ENCODE measurements at regions not wholly inside any gene's neighbourhood (a gene's known extent, or its start where the extent isn't known, plus 50 kb on each side); places are given as distances from the start of the nearest gene placed in this dataset.
"Not testable (repeated sequence)": the region's sequence is repeated elsewhere in the genome, so short reads cannot be mapped to it uniquely, and the experiment has no call there.

- no peak for ATAC-seq
- intact Hi-C loops (cut with micrococcal nuclease): no loop called here
- Mint-ChIP-seq H3K4me1 (no peaks in the 10 kb centered on the region), H3K36me3 (no peaks in the 10 kb centered on the region), H3K27me3 (no peaks in the 10 kb centered on the region), H3K9me3 (peaks cover 0 to 26% (median 7%) of the 10 kb centered on the region in 11 donors), H3K4me3 (no peak overlapping the region), H3K27ac (no peak overlapping the region)
- POLR2A ChIA-PET: no interaction called here
- H3K4me1 ChIP-seq (ENCODE audit: control insufficient read depth in 2 of 2, insufficient read depth in 2 of 2, low read length in 2 of 2): no peaks in the 10 kb centered on the region
- H3K27ac ChIP-seq (ENCODE audit: low read depth, low read length): no peak overlapping the region
- no peaks in the 10 kb centered on the region for H3K27me3 ChIP-seq (ENCODE audit: control insufficient read depth in 2 of 2, insufficient read depth in 2 of 2, low read length in 2 of 2)
- no peak for DNase-seq
- no peaks in the 10 kb centered on the region for H3K9me3 ChIP-seq (ENCODE audit: control insufficient read depth in 2 of 3, low read length in 3 of 3)
- no peak overlapping the region for H3K4me3 ChIP-seq (ENCODE audit: low read length)
- H3K36me3 ChIP-seq (ENCODE audit: control insufficient read depth in 2 of 3, insufficient read depth in 3 of 3, low read length in 3 of 3): no peaks in the 10 kb centered on the region
- CTCF ChIA-PET: no interaction called here
Measured at GRCh38 chr20:12535770-12536169, 473.0 kb upstream of the SPTLC3 start.

DNA sequence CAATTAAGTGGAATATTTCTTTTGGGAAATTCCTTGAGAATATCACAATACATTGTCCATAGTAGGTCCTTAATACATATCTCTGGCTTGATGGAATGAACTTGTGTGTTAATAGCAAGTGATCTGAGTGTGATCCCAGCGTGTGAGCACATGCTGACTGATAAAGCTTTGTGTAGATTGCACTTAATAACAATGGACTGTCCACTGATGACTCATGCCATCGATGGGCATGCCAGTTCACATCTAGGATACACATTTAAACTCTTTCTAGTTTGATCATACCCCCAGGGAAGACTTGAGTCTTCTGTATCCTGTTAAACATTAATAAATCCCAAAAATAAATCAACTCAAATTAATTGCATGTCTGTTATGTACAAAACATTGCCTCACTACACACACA lies 454.3 kb upstream of the SPTLC3 start:
- ATAC-seq (no peak), DNase-seq (no peak)
- Mint-ChIP-seq H3K9me3 (peaks cover 0 to 9% (median 3%) of the 10 kb centered on the region in 11 donors), H3K27ac (no peak overlapping the region), H3K4me3 (no peak overlapping the region), H3K4me1 (no peaks in the 10 kb centered on the region), H3K36me3 (no peaks in the 10 kb centered on the region), H3K27me3 (no peaks in the 10 kb centered on the region)
- H3K9me3 ChIP-seq (ENCODE audit: control insufficient read depth in 2 of 3, low read length in 3 of 3): no peaks in the 10 kb centered on the region
- H3K27ac ChIP-seq (ENCODE audit: low read depth, low read length): no peak overlapping the region
- POLR2A ChIA-PET: no interaction called here
- no peaks in the 10 kb centered on the region for H3K27me3 ChIP-seq (ENCODE audit: control insufficient read depth in 2 of 2, insufficient read depth in 2 of 2, low read length in 2 of 2)
- H3K4me3 ChIP-seq (ENCODE audit: low read length): no peak overlapping the region
- intact Hi-C loops (cut with micrococcal nuclease): no loop called here
- CTCF ChIA-PET: no interaction called here
- H3K36me3 ChIP-seq (ENCODE audit: control insufficient read depth in 2 of 3, insufficient read depth in 3 of 3, low read length in 3 of 3): no peaks in the 10 kb centered on the region
- H3K4me1 ChIP-seq (ENCODE audit: control insufficient read depth in 2 of 2, insufficient read depth in 2 of 2, low read length in 2 of 2): no peaks in the 10 kb centered on the region

DNA sequence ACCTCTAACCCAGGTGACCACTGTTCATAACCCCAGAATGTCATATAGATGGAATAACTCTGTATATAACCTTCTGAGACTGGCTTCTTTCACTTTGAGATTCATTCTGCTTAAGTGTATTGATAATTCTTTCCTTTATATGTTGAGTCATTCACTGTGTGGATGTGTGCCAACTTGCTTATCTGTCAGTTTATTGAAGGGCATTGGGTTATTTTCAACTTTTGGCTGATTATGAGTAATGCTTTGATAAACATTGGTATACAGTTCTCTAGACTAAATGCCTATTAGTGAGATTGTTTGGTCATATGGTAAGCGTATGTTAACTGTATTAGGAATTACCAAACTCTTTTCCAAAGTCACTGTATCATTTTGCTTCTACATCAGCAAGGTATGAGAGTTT lies 453.4 kb upstream of the SPTLC3 start:
- no peak overlapping the region for H3K27ac Mint-ChIP-seq
- no peaks in the 10 kb centered on the region for H3K4me1 Mint-ChIP-seq
- H3K9me3 Mint-ChIP-seq: peaks cover 0 to 9% (median 3%) of the 10 kb centered on the region in 11 donors
- Histone ChIP-seq H3K4me1 (ENCODE audit: control insufficient read depth in 2 of 2, insufficient read depth in 2 of 2, low read length in 2 of 2) (no peaks in the 10 kb centered on the region), H3K9me3 (ENCODE audit: control insufficient read depth in 2 of 3, low read length in 3 of 3) (no peaks in the 10 kb centered on the region), H3K4me3 (ENCODE audit: low read length) (no peak overlapping the region), H3K36me3 (ENCODE audit: control insufficient read depth in 2 of 3, insufficient read depth in 3 of 3, low read length in 3 of 3) (no peaks in the 10 kb centered on the region), H3K27ac (ENCODE audit: low read depth, low read length) (no peak overlapping the region), H3K27me3 (ENCODE audit: control insufficient read depth in 2 of 2, insufficient read depth in 2 of 2, low read length in 2 of 2) (no peaks in the 10 kb centered on the region)
- ATAC-seq (no peak), DNase-seq (no peak)
- CTCF ChIA-PET: no interaction called here
- intact Hi-C loops (cut with micrococcal nuclease): no loop called here
- H3K4me3 Mint-ChIP-seq: no peak overlapping the region
- POLR2A ChIA-PET: no interaction called here
- no peaks in the 10 kb centered on the region for H3K27me3 Mint-ChIP-seq
- H3K36me3 Mint-ChIP-seq: no peaks in the 10 kb centered on the region

- H3K4me1 Mint-ChIP-seq; H3K27ac ChIP-seq (ENCODE audit: low read depth, low read length); H3K36me3 Mint-ChIP-seq; H3K27ac Mint-ChIP-seq; H3K9me3 Mint-ChIP-seq; H3K27me3 ChIP-seq (ENCODE audit: control insufficient read depth in 2 of 2, insufficient read depth in 2 of 2, low read length in 2 of 2); intact Hi-C loops (cut with micrococcal nuclease); H3K4me1 ChIP-seq (ENCODE audit: control insufficient read depth in 2 of 2, insufficient read depth in 2 of 2, low read length in 2 of 2); H3K9me3 ChIP-seq (ENCODE audit: control insufficient read depth in 2 of 3, low read length in 3 of 3); H3K27me3 Mint-ChIP-seq; POLR2A ChIA-PET; DNase-seq; H3K4me3 Mint-ChIP-seq; H3K4me3 ChIP-seq (ENCODE audit: low read length); ATAC-seq; H3K36me3 ChIP-seq (ENCODE audit: control insufficient read depth in 2 of 3, insufficient read depth in 3 of 3, low read length in 3 of 3): not testable (repeated sequence)
- CTCF ChIA-PET: interaction anchor here (0.7 kb wide), 1 partner anchor 9 kb away, joined by 4 read pairs; no protein-coding TSS in a partner anchor
Measured at GRCh38 chr20:12555849-12556248, 452.9 kb upstream of the SPTLC3 start.

GRCh38 chr20:12557224-12557623 lies 451.5 kb upstream of the SPTLC3 start:
- no peaks in the 10 kb centered on the region for H3K4me1 ChIP-seq (ENCODE audit: control insufficient read depth in 2 of 2, insufficient read depth in 2 of 2, low read length in 2 of 2)
- Mint-ChIP-seq H3K27me3 (no peaks in the 10 kb centered on the region), H3K4me3 (no peak overlapping the region), H3K9me3 (peaks cover 0 to 17% (median 9%) of the 10 kb centered on the region in 11 donors), H3K27ac (no peak overlapping the region), H3K36me3 (no peaks in the 10 kb centered on the region), H3K4me1 (no peaks in the 10 kb centered on the region)
- intact Hi-C loops (cut with micrococcal nuclease): no loop called here
- H3K9me3 ChIP-seq (ENCODE audit: control insufficient read depth in 2 of 3, low read length in 3 of 3): no peaks in the 10 kb centered on the region
- no peaks in the 10 kb centered on the region for H3K36me3 ChIP-seq (ENCODE audit: control insufficient read depth in 2 of 3, insufficient read depth in 3 of 3, low read length in 3 of 3)
- ATAC-seq (no peak), DNase-seq (no peak)
- no peaks in the 10 kb centered on the region for H3K27me3 ChIP-seq (ENCODE audit: control insufficient read depth in 2 of 2, insufficient read depth in 2 of 2, low read length in 2 of 2)
- H3K27ac ChIP-seq (ENCODE audit: low read depth, low read length): no peak overlapping the region
- ChIA-PET CTCF (no interaction called here), POLR2A (no interaction called here)
- H3K4me3 ChIP-seq (ENCODE audit: low read length): no peak overlapping the region

DNA sequence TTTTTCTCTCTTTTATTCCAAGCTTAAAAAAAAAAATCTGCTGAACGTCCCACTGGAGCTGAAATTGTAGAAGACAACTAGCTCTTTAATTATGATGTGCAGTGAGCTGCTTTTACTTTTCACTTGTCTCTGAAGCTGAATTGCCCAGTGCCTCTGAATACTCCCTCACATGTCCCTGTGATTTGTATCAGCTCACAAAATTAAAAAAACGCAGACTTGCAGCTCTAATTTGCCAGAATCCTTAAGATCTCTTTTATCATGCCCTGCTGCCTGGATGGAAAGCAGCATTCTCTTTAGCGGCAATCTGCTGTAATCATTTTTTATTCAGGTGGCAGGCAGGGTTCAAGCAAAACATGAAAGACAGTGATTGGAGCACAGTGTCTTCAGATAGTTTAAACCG lies 443.8 kb upstream of the SPTLC3 start:
- CTCF ChIA-PET: interaction anchor here (0.6 kb wide), 1 partner anchor 9 kb away, joined by 4 read pairs; no protein-coding TSS in a partner anchor
- intact Hi-C loops (cut with micrococcal nuclease): no loop called here

DNA sequence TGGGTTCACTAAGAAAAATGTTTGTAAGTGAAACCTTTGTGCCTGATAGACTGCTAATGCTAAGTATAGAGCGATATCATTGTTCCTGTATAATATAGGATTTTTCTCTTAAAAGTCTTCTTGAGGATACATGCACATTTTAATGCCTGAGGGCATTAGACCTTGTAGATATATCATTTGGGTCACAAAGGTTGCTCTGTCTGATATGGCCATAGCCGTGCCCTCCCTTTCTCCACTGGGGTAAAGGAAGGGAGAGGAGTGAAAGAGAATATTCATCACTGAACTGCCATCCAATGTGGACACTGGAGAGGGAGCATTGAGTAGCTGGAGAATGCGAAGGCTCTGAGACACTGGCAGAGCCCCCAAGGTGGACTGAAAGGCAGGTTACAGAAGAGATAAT lies 442.2 kb upstream of the SPTLC3 start:
- no peak overlapping the region for H3K4me3 ChIP-seq (ENCODE audit: low read length)
- no peak overlapping the region for H3K27ac Mint-ChIP-seq
- no peak for DNase-seq
- H3K36me3 ChIP-seq (ENCODE audit: control insufficient read depth in 2 of 3, insufficient read depth in 3 of 3, low read length in 3 of 3): no peaks in the 10 kb centered on the region
- H3K27me3 Mint-ChIP-seq: no peaks in the 10 kb centered on the region
- no peaks in the 10 kb centered on the region for H3K36me3 Mint-ChIP-seq
- H3K9me3 Mint-ChIP-seq: peaks cover 3 to 20% (median 8%) of the 10 kb centered on the region in 11 donors
- no peaks in the 10 kb centered on the region for H3K9me3 ChIP-seq (ENCODE audit: control insufficient read depth in 2 of 3, low read length in 3 of 3)
- intact Hi-C loops (cut with micrococcal nuclease): no loop called here
- ATAC-seq: no peak
- ChIA-PET POLR2A (no interaction called here), CTCF (no interaction called here)
- no peaks in the 10 kb centered on the region for H3K27me3 ChIP-seq (ENCODE audit: control insufficient read depth in 2 of 2, insufficient read depth in 2 of 2, low read length in 2 of 2)
- H3K4me1 Mint-ChIP-seq: no peaks in the 10 kb centered on the region
- H3K4me3 Mint-ChIP-seq: no peak overlapping the region
- no peaks in the 10 kb centered on the region for H3K4me1 ChIP-seq (ENCODE audit: control insufficient read depth in 2 of 2, insufficient read depth in 2 of 2, low read length in 2 of 2)
- no peak overlapping the region for H3K27ac ChIP-seq (ENCODE audit: low read depth, low read length)

More for the DNA sequence above, 443.8 kb upstream of the SPTLC3 start:
- Mint-ChIP-seq H3K27ac (no peak overlapping the region), H3K27me3 (no peaks in the 10 kb centered on the region), H3K36me3 (no peaks in the 10 kb centered on the region), H3K9me3 (peaks cover 3 to 17% (median 14%) of the 10 kb centered on the region in 11 donors), H3K4me3 (no peak overlapping the region), H3K4me1 (no peaks in the 10 kb centered on the region)
- no peaks in the 10 kb centered on the region for H3K27me3 ChIP-seq (ENCODE audit: control insufficient read depth in 2 of 2, insufficient read depth in 2 of 2, low read length in 2 of 2)
- POLR2A ChIA-PET: no interaction called here
- no peak overlapping the region for H3K4me3 ChIP-seq (ENCODE audit: low read length)
- H3K36me3 ChIP-seq (ENCODE audit: control insufficient read depth in 2 of 3, insufficient read depth in 3 of 3, low read length in 3 of 3): no peaks in the 10 kb centered on the region
- H3K9me3 ChIP-seq (ENCODE audit: control insufficient read depth in 2 of 3, low read length in 3 of 3): no peaks in the 10 kb centered on the region
- no peak for DNase-seq
- H3K27ac ChIP-seq (ENCODE audit: low read depth, low read length): no peak overlapping the region
- no peaks in the 10 kb centered on the region for H3K4me1 ChIP-seq (ENCODE audit: control insufficient read depth in 2 of 2, insufficient read depth in 2 of 2, low read length in 2 of 2)
- no peak for ATAC-seq

Measured in naive thymus-derived CD4-positive, alpha-beta T cell (primary cell).